Tongue (tissue), 1 donor: ENCODE measurements at regions not wholly inside any gene's neighbourhood (a gene's known extent, or its start where the extent isn't known, plus 50 kb on each side); places are given as distances from the start of the nearest gene placed in this dataset.
"Not testable (repeated sequence)": the region's sequence is repeated elsewhere in the genome, so short reads cannot be mapped to it uniquely, and the experiment has no call there.

Experiments
- DNase-seq: peaks from one replicate; pipeline ENCODE4 v3.0.0-alpha.2; 2015

DNA sequence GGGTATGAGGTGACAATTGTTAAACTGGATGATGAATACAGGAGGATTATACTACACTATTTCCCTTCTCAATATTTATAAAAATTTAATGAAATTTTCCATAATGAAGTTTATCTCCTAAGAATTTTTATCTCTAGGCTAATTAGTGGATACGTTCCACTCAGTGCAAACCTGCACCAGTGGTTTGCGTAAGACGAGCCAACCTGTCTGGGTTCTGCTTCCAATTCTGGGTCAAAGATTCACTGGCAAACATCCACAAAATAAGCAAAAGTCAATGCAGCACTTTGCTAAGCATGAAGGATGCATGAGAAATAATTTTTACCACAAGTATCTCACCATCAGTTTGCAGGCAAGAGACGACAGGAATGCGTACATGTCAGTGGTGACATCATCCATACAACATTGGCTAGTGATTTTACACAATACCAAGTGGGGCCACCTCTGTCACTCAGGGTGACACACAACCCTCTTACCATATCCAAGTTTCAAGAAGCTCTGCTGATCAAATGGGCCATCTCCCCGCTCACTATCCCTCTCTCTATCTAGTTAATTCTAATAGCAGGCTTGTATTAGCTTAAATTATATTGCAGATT lies 51.7 kb downstream of the FAM50B start:
- DNase-seq: no peak

- no peak for DNase-seq
Observed at GRCh38 chr6:3902871-3903648, 53.9 kb downstream of the FAM50B start.

DNA sequence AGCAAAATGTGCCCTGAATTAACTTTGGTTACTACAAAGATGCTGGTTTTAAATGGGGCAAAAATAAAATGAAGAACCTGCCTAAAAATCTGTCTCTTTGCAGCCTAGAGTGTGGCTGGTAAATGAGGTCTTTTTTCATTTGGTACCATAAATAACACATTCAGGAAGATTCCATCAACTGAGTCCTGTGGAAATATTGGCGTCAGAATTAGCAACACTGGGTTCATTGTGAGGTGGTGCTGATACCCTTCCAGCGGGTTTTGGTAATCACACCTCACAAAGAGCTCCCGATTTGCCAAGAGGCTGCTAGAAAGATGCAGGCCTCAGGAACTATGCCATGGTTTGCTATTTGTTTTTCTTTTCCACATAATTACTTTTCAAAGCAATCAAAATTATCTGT lies 55.3 kb downstream of the FAM50B start:
- no peak for DNase-seq

GRCh38 chr6:3905945-3906845 lies 57.0 kb downstream of the FAM50B start:
- no peak for DNase-seq

DNA sequence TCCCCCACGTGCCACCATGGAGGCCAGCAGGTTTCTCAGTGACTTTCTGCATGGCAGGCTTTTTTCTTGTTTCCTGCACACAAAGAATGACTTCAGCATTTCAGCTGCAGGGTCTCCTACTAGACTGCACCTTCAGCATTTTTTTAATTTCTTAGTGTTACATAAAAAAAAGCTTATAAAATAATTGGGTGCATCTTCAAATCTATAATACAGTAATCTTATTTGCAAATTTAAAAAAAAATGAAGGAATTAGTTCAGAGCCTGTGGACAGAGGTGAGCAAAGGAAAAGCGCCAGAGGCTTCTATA lies 57.6 kb downstream of the FAM50B start:
- no peak for DNase-seq

DNA sequence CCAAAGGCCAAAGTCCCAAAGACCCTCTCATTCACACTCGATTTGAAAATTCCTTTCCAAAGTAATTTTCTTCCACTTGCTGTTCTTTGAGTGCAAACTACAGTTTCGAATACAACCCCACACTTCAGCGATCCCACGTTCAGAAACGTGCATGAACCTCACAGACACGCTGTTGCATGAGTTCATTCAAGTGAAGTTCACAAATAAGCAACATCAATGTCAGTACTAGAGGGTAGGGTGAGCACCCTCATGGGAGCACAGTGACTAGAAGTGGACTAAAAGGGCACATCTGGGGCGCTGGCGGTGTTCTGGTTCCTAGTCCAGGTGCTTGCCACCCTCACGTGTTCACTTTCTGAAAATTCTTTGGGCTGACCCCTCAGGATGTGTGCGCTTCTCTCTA lies 59.0 kb downstream of the FAM50B start:
- no peak for DNase-seq

GRCh38 chr6:3908961-3909360 lies 59.8 kb downstream of the FAM50B start:
- DNase-seq: no peak

- DNase-seq: no peak
Observed at GRCh38 chr6:3910106-3910663, 61.0 kb downstream of the FAM50B start.

- no peak for DNase-seq
Observed at GRCh38 chr6:3911130-3911529, 62.0 kb downstream of the FAM50B start.

GRCh38 chr6:3911614-3912336 lies 62.6 kb downstream of the FAM50B start:
- peak; percentile 83 for DNase-seq

GRCh38 chr6:3912361-3913076 lies 63.3 kb downstream of the FAM50B start:
- DNase-seq: no peak

- peak; percentile 90 for DNase-seq
Observed at GRCh38 chr6:3913077-3913957, 64.1 kb downstream of the FAM50B start.

GRCh38 chr6:3913958-3914337 lies 64.8 kb downstream of the FAM50B start:
- no peak for DNase-seq

DNA sequence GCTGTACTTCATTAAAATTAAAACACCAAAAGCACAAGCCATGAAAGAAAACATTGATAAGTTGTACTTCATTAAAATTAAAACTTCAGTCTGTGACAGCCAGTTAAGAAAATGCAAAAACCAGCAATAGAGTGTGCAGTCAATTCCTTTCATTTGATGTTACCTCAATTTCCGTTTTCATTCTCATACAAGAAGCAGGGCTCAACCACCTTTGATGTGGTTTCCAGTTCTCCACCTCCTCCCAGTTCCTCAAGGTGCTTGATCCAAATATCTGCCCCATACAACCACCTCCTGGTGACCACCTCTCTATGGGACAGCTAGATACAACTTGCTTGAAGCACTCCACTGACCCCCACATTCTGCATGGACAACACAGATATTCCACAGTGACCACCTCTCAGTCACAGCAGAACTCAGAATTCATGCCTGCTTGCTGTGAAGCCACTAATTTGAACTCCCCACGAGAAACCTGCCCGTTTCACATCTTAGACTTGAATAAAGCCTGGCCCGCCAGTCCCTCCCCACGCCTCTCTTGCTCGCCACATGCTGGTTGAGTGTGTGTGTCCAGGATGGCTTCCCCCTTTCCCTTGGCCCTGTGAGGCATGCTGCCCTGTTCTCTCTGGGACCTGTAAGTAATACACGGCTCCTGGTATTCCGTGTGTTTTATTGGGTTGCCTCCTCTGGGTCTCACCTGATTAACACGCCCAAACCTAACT lies 66.1 kb downstream of the FAM50B start:
- DNase-seq: no peak

GRCh38 chr6:3916211-3916610 lies 67.0 kb downstream of the FAM50B start:
- no peak for DNase-seq

DNA sequence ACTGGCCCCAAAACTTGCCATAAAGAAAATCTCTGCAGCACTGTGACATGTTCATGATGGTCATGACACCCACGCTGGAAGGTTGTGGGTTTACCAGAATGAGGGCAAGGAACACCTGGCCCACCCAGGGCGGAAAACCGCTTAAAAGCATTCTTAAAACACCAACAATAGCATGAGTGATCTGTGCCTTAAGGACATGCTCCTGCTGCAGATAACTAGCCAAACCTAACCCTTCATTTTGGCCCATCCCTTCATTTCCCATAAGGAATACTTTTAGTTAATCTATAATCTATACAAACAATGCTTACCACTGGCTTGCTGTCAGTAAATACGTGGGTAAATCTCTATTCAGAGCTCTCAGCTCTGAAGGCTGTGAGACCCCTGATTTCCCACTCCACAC lies 67.6 kb downstream of the FAM50B start:
- not testable (repeated sequence) for DNase-seq

GRCh38 chr6:3918469-3918868 lies 69.3 kb downstream of the FAM50B start:
- no peak for DNase-seq

DNA sequence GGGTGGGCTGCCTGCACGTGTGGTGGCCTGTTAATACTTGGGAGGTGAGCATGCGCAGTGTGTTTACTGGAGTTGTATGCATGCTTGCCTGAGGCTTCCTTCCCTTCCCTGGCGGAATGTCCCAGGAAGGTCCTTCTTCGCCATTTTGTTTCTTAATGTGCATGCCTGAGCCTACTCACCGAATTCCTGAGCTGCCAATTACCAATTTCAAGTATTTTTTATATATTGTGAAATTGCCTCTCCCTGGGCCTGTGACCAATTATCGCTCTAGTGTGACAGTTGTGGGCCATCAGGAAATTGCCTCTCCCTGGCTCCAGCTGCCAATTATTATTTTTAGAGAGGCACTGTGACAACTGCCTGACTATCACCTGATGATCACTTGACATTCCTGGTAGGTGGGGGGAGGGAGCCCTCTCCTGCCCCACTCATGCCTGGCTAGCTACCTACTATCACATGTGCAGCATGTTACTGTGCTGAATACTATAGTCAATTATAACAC lies 70.0 kb downstream of the FAM50B start:
- no peak for DNase-seq

- DNase-seq: no peak
Observed at GRCh38 chr6:3919849-3920248, 70.7 kb downstream of the FAM50B start.

DNA sequence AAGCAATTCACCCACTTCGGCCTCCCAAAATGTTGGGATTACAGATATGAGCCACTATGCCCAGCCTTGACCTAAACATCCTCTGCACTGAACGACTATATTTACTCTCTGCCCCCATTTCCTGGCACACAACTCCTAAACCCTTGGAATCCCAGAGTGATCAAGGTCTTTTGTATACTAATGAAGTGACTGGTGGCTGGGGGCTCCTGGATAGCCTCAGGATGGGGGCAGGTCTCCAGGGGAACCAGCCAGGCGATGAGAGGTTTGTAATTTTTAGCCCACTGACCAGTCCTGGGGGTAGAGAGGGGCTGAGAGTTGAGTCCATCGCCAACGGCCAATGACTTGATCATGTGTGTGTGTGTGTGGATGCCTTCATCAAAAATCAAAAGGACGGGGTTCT lies 71.1 kb downstream of the FAM50B start:
- no peak for DNase-seq
